HL-60 (cell line): ENCODE measurements at regions not wholly inside any gene's neighbourhood (a gene's known extent, or its start where the extent isn't known, plus 50 kb on each side); places are given as distances from the start of the nearest gene placed in this dataset.

ENCODE experiments used
- GABPA ChIP-seq: IDR thresholded peaks from 2 replicates; pipeline ENCODE4 v1.6.1; 2012; ENCODE audit warnings: low read depth
- POLR2AphosphoS5 ChIP-seq: IDR thresholded peaks from 2 replicates; pipeline ENCODE4 v1.6.1; 2012; ENCODE audit warnings: low read depth
- SPI1 ChIP-seq: IDR thresholded peaks from 2 replicates; pipeline ENCODE4 v1.6.1; 2012; ENCODE audit warnings: low read depth, mild to moderate bottlenecking, borderline replicate concordance
- TF ChIP-seq, protein P1 (sequence below): IDR thresholded peaks from one replicate; pipeline ENCODE4 v1.5.1; 2011; ENCODE audit warnings: low read length, control low read depth, inconsistent platforms; ENCODE audit not compliant: insufficient read depth
- TF ChIP-seq, protein P2 (sequence below): IDR thresholded peaks from 2 replicates; pipeline ENCODE4 v1.6.1; 2012; ENCODE audit warnings: low read depth; ENCODE audit not compliant: insufficient replicate concordance

DNA sequence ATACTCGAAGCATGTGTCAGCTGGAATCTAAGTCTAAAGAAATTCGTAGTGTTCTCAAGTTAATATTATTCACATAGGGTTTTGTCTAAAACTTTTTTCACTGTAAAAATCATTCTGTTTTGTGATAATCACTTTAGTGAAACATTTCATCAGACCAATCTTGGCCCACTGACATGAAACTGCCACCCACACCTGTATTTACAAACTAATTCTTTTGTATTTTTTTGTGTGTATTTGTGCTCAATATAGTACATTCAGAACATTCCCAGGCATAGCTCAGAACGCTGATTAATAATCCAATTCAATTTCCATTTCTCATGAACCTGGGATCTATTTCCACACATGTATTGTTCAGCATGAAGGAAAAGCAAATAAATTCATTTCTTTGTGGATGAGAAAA lies 191.7 kb downstream of the RASSF9 start:
- TF ChIP-seq, protein P1, sequence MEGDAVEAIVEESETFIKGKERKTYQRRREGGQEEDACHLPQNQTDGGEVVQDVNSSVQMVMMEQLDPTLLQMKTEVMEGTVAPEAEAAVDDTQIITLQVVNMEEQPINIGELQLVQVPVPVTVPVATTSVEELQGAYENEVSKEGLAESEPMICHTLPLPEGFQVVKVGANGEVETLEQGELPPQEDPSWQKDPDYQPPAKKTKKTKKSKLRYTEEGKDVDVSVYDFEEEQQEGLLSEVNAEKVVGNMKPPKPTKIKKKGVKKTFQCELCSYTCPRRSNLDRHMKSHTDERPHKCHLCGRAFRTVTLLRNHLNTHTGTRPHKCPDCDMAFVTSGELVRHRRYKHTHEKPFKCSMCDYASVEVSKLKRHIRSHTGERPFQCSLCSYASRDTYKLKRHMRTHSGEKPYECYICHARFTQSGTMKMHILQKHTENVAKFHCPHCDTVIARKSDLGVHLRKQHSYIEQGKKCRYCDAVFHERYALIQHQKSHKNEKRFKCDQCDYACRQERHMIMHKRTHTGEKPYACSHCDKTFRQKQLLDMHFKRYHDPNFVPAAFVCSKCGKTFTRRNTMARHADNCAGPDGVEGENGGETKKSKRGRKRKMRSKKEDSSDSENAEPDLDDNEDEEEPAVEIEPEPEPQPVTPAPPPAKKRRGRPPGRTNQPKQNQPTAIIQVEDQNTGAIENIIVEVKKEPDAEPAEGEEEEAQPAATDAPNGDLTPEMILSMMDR, result no peak
- TF ChIP-seq GABPA (no peak), POLR2AphosphoS5 (no peak), SPI1 (no peak)
- TF ChIP-seq, protein P2, sequence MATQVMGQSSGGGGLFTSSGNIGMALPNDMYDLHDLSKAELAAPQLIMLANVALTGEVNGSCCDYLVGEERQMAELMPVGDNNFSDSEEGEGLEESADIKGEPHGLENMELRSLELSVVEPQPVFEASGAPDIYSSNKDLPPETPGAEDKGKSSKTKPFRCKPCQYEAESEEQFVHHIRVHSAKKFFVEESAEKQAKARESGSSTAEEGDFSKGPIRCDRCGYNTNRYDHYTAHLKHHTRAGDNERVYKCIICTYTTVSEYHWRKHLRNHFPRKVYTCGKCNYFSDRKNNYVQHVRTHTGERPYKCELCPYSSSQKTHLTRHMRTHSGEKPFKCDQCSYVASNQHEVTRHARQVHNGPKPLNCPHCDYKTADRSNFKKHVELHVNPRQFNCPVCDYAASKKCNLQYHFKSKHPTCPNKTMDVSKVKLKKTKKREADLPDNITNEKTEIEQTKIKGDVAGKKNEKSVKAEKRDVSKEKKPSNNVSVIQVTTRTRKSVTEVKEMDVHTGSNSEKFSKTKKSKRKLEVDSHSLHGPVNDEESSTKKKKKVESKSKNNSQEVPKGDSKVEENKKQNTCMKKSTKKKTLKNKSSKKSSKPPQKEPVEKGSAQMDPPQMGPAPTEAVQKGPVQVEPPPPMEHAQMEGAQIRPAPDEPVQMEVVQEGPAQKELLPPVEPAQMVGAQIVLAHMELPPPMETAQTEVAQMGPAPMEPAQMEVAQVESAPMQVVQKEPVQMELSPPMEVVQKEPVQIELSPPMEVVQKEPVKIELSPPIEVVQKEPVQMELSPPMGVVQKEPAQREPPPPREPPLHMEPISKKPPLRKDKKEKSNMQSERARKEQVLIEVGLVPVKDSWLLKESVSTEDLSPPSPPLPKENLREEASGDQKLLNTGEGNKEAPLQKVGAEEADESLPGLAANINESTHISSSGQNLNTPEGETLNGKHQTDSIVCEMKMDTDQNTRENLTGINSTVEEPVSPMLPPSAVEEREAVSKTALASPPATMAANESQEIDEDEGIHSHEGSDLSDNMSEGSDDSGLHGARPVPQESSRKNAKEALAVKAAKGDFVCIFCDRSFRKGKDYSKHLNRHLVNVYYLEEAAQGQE, result no peak
